Panc1 (cell line): ENCODE measurements at regions not wholly inside any gene's neighbourhood (a gene's known extent, or its start where the extent isn't known, plus 50 kb on each side); places are given as distances from the start of the nearest gene placed in this dataset.

Experiments used
- ATAC-seq: fragments of 200-7000 bp; cut with Tn5 transposase; 2 replicates; pipeline ENCODE4 v1.9.1; 2020; ENCODE audit warnings: mild to moderate bottlenecking, moderate library complexity
- BruUV-seq: library from RNA; stranded (reverse); fragments of 400-500 nt; replicated peaks from 2 replicates; lab custom pipeline; 2021; lab: Mats Ljungman, UMichigan
- CTCF ChIA-PET: fragments of 300-600 bp; sonication (Branson Sonifier 250); formaldehyde crosslinking; loops from one replicate; lab custom pipeline; 2022; ENCODE audit warnings: antibody characterized with exemption; lab: Charles Lee
- POLR2A ChIA-PET: fragments of 300-600 bp; sonication (Branson Sonifier 250); formaldehyde crosslinking; loops from one replicate; lab custom pipeline; 2022; ENCODE audit warnings: antibody characterized with exemption; lab: Charles Lee
- DNase-seq: peaks from one replicate; pipeline ENCODE4 v3.0.0-alpha.2; 2010; ENCODE audit warnings: low read depth, low spot score
- H3K27ac ChIP-seq: 2 replicates; pipeline ENCODE4 v1.5.1; 2011; ENCODE audit warnings: mild to moderate bottlenecking, low read length, inconsistent platforms
- H3K27me3 ChIP-seq: fragments of 200-500 bp; sonication (Bioruptor generic); 2 replicates; pipeline ENCODE4 v1.6.0; 2014; ENCODE audit warnings: low read length, inconsistent platforms; ENCODE audit not compliant: control insufficient read depth, insufficient read depth
- H3K36me3 ChIP-seq: fragments of 200-500 bp; sonication (Bioruptor generic); 2 replicates; pipeline ENCODE4 v1.5.1; 2014; ENCODE audit warnings: inconsistent platforms, mild to moderate bottlenecking, low read length, moderate library complexity; ENCODE audit not compliant: control insufficient read depth, insufficient read depth
- H3K4me1 ChIP-seq: 2 replicates; pipeline ENCODE4 v1.5.1; 2011; ENCODE audit warnings: inconsistent platforms, mild to moderate bottlenecking, low read length, moderate library complexity; ENCODE audit not compliant: control insufficient read depth, insufficient read depth
- H3K4me3 ChIP-seq, 2 experiments: 2 replicates each; pipeline ENCODE4 v1.5.1; 2011 to 2012; ENCODE audit warnings: low read depth in 2 of 2, low read length in 2 of 2, mild to moderate bottlenecking in 2 of 2, inconsistent platforms in 1 of 2, moderate library complexity in 1 of 2
- H3K9me3 ChIP-seq: fragments of 200-500 bp; sonication (Bioruptor generic); 2 replicates; pipeline ENCODE4 v1.5.1; 2014; ENCODE audit warnings: low read depth, mild to moderate bottlenecking, inconsistent platforms, low read length, moderate library complexity; ENCODE audit not compliant: control insufficient read depth, insufficient read depth
- CTCF ChIP-seq: fragments of 450-650 bp; IDR thresholded peaks from 2 replicates; pipeline ENCODE4 v1.5.1; 2017; ENCODE audit warnings: mild to moderate bottlenecking
- POLR2AphosphoS5 ChIP-seq: IDR thresholded peaks from 2 replicates; pipeline ENCODE4 v1.6.1; 2012; ENCODE audit warnings: mild to moderate bottlenecking, low read depth, low read length, moderate library complexity
- REST ChIP-seq, 2 experiments: IDR thresholded peaks; 2 replicates each; pipeline ENCODE4 v1.6.1; 2011 to 2012; ENCODE audit warnings: low read depth in 2 of 2, control low read depth in 1 of 2, low read length in 1 of 2, mild to moderate bottlenecking in 1 of 2, moderate library complexity in 1 of 2; ENCODE audit not compliant: insufficient read depth in 1 of 2
- SIN3A ChIP-seq: IDR thresholded peaks from 2 replicates; pipeline ENCODE4 v1.6.1; 2012; ENCODE audit warnings: low read depth, mild to moderate bottlenecking, low read length, moderate library complexity, borderline replicate concordance; ENCODE audit not compliant: insufficient read depth
- TCF7L2 ChIP-seq: IDR thresholded peaks from 2 replicates; pipeline ENCODE4 v1.6.1; 2011; ENCODE audit warnings: mild to moderate bottlenecking, low read depth, low read length, inconsistent platforms
- in situ Hi-C: cut with HindIII; loops from 2 replicates; pipeline ENCODE4 v1.10.0; 2016; ENCODE audit warnings: low sequenced_read_pairs, low pct_unique_long_range_greater_than_20kb
- intact Hi-C: fragments of 100-400 bp; cut with micrococcal nuclease; formaldehyde crosslinking; loops from one replicate; pipeline ENCODE4 v1.10.0; 2022; ENCODE audit not compliant: unreplicated experiment

GRCh38 chr1:86259390-86259789 is 102.8 kb upstream of the COL24A1 start:
- CTCF ChIA-PET: no interaction called here
- TF ChIP-seq TCF7L2 (no peak), REST (IDR thresholded peaks at IDR 0.05; ENCODE audit: insufficient read depth in 1 of 2, low read depth in 2 of 2, low read length in 1 of 2) (no peak), SIN3A (no peak), POLR2AphosphoS5 (no peak), CTCF (no peak)
- no peak for ATAC-seq

GRCh38 chr1:86258101-86258500 is 101.5 kb upstream of the COL24A1 start:
- no peaks in the 10 kb centered on the region for H3K4me1 ChIP-seq
- ATAC-seq (no peak), DNase-seq (no peak)
- H3K9me3 ChIP-seq: no peaks in the 10 kb centered on the region
- no peak overlapping the region for H3K4me3 ChIP-seq
- POLR2A ChIA-PET: no interaction called here
- no peak overlapping the region for H3K27ac ChIP-seq
- TF ChIP-seq TCF7L2: no peak
- no peak for TF ChIP-seq REST (IDR thresholded peaks at IDR 0.05; ENCODE audit: insufficient read depth in 1 of 2, low read depth in 2 of 2, low read length in 1 of 2)
- no peak for TF ChIP-seq CTCF
- no peaks in the 10 kb centered on the region for H3K36me3 ChIP-seq
- in situ Hi-C loops (no loop called here), intact Hi-C loops (loop anchor here (10.0 kb wide), 1 partner anchor 363 kb away; no protein-coding TSS in a partner anchor)
- CTCF ChIA-PET: no interaction called here
- BruUV-seq: no TSS peak
- H3K27me3 ChIP-seq: peaks cover 27% of the 10 kb centered on the region

More at GRCh38 chr1:86259390-86259789, 102.8 kb upstream of the COL24A1 start:
- DNase-seq: no peak
- H3K36me3 ChIP-seq: no peaks in the 10 kb centered on the region
- intact Hi-C loops: loop anchor here (10.0 kb wide), 1 partner anchor 365 kb away; no protein-coding TSS in a partner anchor
- POLR2A ChIA-PET: no interaction called here
- H3K27ac ChIP-seq: no peak overlapping the region
- H3K27me3 ChIP-seq: peaks cover 25% of the 10 kb centered on the region
- H3K4me3 ChIP-seq: no peak overlapping the region
- H3K4me1 ChIP-seq: no peaks in the 10 kb centered on the region
- H3K9me3 ChIP-seq: no peaks in the 10 kb centered on the region
- no TSS peak for BruUV-seq
- in situ Hi-C loops: no loop called here
